Endodermal cell (in vitro differentiated cells): ENCODE measurements at regions not wholly inside any gene's neighbourhood (a gene's known extent, or its start where the extent isn't known, plus 50 kb on each side); places are given as distances from the start of the nearest gene placed in this dataset.

Experiments
- DNase-seq: peaks from one replicate; pipeline ENCODE4 v3.0.0-alpha.2; 2017
- H3K27ac ChIP-seq: 2 replicates; pipeline ENCODE4 v1.5.1; 2013; ENCODE audit warnings: mild to moderate bottlenecking, low read depth, low read length, moderate library complexity
- H3K27me3 ChIP-seq: 2 replicates; pipeline ENCODE4 v1.6.1; 2013; ENCODE audit warnings: mild to moderate bottlenecking, low read length, moderate library complexity; ENCODE audit not compliant: insufficient read depth, control insufficient read depth, poor library complexity, severe bottlenecking
- H3K36me3 ChIP-seq: 2 replicates; pipeline ENCODE4 v1.7.0; 2013; ENCODE audit warnings: mild to moderate bottlenecking, low read length, moderate library complexity; ENCODE audit not compliant: control insufficient read depth, insufficient read depth
- H3K4me1 ChIP-seq: one replicate; pipeline ENCODE4 v1.7.0; 2013; ENCODE audit warnings: low read length; ENCODE audit not compliant: control insufficient read depth, insufficient read depth
- H3K4me3 ChIP-seq: 2 replicates; pipeline ENCODE4 v1.5.1; 2013; ENCODE audit warnings: mild to moderate bottlenecking, low read length, moderate library complexity
- H3K9ac ChIP-seq: 2 replicates; pipeline ENCODE4 v1.6.1; 2013; ENCODE audit warnings: mild to moderate bottlenecking, low read length, moderate library complexity; ENCODE audit not compliant: poor library complexity, severe bottlenecking; ENCODE audit errors: extremely low read depth
- H3K9me3 ChIP-seq: 2 replicates; pipeline ENCODE4 v1.6.1; 2013; ENCODE audit warnings: mild to moderate bottlenecking, low read length, moderate library complexity; ENCODE audit not compliant: control insufficient read depth
- H3K27ac Mint-ChIP-seq: 2 replicates; pipeline ENCODE4 v1.8.0; 2020; ENCODE audit warnings: mixed read lengths
- H3K27me3 Mint-ChIP-seq: 2 replicates; pipeline ENCODE4 v1.8.0; 2021; ENCODE audit warnings: mild to moderate bottlenecking, mixed read lengths; ENCODE audit not compliant: insufficient read depth
- H3K36me3 Mint-ChIP-seq: 2 replicates; pipeline ENCODE4 v1.8.0; 2020; ENCODE audit warnings: low read depth, mixed read lengths
- H3K4me1 Mint-ChIP-seq: 2 replicates; pipeline ENCODE4 v1.8.0; 2020; ENCODE audit warnings: mixed read lengths
- H3K4me3 Mint-ChIP-seq: 2 replicates; pipeline ENCODE4 v1.8.0; 2020; ENCODE audit warnings: mild to moderate bottlenecking, moderate library complexity, mixed read lengths
- H3K9me3 Mint-ChIP-seq: 2 replicates; pipeline ENCODE4 v1.8.0; 2020; ENCODE audit warnings: mild to moderate bottlenecking, mixed read lengths
- WGBS, 2 experiments: methylation state at CpG; one replicate each; pipeline versions ENCODE4 v1.1.5 to v1.1.7; 2013; ENCODE audit warnings: missing lambda C conversion rate in 2 of 2, mixed read lengths in 1 of 2; ENCODE audit not compliant: insufficient coverage in 1 of 2, insufficient read length in 1 of 2; 5-methylcytosine and 5-hydroxymethylcytosine counted together
- TF ChIP-seq, protein P1 (sequence below): fragments of 200-600 bp; sonication (generic); conservative IDR thresholded peaks from 2 replicates; pipeline ENCODE4 v1.5.0; 2021; ENCODE audit warnings: antibody characterized with exemption, mild to moderate bottlenecking

DNA sequence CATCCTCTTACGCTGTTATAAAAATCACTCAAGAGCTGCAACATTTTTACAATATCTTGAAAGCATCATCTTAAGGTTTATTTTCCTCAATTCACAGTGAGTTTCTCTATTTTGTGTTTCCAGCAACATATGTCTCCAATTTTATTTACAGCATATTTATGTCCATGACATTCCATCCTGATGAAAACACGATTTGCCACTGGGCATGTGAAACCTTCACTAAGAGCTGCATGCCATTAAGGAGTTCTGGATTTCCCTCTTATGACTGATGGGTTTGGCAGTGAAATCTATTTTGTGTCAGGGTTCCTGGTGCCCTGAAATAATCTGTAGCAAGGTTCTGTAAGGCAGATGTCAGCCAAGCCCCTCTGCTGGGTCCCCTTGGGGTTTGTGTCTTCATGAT is 527.6 kb upstream of the KLF12 start:
- no peaks in the 10 kb centered on the region for H3K36me3 ChIP-seq
- H3K9me3 Mint-ChIP-seq = peaks cover 3% of the 10 kb centered on the region
- H3K27ac Mint-ChIP-seq = no peak overlapping the region
- no peaks in the 10 kb centered on the region for H3K27me3 Mint-ChIP-seq
- no peaks in the 10 kb centered on the region for H3K36me3 Mint-ChIP-seq
- TF ChIP-seq, protein P1, sequence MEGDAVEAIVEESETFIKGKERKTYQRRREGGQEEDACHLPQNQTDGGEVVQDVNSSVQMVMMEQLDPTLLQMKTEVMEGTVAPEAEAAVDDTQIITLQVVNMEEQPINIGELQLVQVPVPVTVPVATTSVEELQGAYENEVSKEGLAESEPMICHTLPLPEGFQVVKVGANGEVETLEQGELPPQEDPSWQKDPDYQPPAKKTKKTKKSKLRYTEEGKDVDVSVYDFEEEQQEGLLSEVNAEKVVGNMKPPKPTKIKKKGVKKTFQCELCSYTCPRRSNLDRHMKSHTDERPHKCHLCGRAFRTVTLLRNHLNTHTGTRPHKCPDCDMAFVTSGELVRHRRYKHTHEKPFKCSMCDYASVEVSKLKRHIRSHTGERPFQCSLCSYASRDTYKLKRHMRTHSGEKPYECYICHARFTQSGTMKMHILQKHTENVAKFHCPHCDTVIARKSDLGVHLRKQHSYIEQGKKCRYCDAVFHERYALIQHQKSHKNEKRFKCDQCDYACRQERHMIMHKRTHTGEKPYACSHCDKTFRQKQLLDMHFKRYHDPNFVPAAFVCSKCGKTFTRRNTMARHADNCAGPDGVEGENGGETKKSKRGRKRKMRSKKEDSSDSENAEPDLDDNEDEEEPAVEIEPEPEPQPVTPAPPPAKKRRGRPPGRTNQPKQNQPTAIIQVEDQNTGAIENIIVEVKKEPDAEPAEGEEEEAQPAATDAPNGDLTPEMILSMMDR = no peak
- no peaks in the 10 kb centered on the region for H3K4me1 ChIP-seq
- H3K4me3 ChIP-seq = no peak overlapping the region
- H3K9me3 ChIP-seq = peaks cover 10% of the 10 kb centered on the region
- no peaks in the 10 kb centered on the region for H3K4me1 Mint-ChIP-seq
- no peak for DNase-seq
- no peak overlapping the region for H3K27ac ChIP-seq
- H3K27me3 ChIP-seq = no peaks in the 10 kb centered on the region
- WGBS, 2 experiments = 93 to 100% methylated on average over 1 to 2 of the region's 2 CpGs
- no peak overlapping the region for H3K9ac ChIP-seq
- H3K4me3 Mint-ChIP-seq = no peak overlapping the region

DNA sequence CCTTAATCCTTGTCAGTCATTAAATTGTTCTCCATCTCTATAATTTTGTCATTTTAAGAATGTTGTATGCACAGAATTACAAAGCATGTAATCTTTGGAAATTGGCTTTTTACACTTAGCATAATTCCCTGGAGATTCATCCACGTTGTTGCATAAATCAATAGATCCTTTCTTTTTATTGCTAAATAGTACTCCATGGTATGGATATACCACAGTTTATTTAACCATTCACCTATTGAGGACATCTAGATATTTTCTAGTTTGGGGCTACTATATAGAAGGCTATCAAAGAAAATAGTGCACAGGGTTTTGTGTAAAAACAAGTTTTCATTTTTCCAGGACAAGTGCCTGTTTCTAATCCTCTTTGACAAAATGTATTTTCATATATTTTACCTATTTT is 523.6 kb upstream of the KLF12 start:
- no peak overlapping the region for H3K4me3 ChIP-seq
- TF ChIP-seq, protein P1 = no peak
- H3K4me1 ChIP-seq = no peaks in the 10 kb centered on the region
- H3K36me3 ChIP-seq = no peaks in the 10 kb centered on the region
- Mint-ChIP-seq H3K36me3 (no peaks in the 10 kb centered on the region), H3K9me3 (peaks cover 3% of the 10 kb centered on the region), H3K4me1 (no peaks in the 10 kb centered on the region), H3K27me3 (no peaks in the 10 kb centered on the region), H3K4me3 (no peak overlapping the region), H3K27ac (no peak overlapping the region)
- peaks cover 10% of the 10 kb centered on the region for H3K9me3 ChIP-seq
- no peak overlapping the region for H3K9ac ChIP-seq
- H3K27ac ChIP-seq = no peak overlapping the region
- H3K27me3 ChIP-seq = no peaks in the 10 kb centered on the region
- DNase-seq = no peak
- 67% methylated on average over 1 of the region's 1 CpG; no CpG with 5 or more reads in 1 of the 2 experiments for WGBS, 2 experiments

DNA sequence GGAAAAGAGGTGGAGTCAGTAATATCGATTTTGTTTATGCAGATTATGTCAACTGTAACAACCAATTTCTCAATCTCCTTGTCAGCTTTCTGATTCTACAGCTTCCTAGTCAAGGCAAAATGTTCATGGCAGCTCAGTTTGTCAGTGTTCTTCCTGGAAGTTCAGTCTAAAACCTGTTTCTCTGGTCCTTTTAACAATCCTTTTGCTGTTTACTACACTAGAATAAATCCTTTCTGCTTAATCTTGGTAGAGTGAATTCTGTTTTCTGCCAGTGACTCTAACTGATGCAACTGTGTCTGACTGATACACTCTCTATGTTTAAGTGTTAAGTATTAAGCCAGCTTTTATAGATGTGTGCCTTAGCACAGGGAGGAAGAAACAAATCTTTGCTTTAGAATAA is 516.9 kb upstream of the KLF12 start:
- WGBS, 2 experiments = 80 to 95% methylated on average over 1 of the region's 1 CpG
- Histone ChIP-seq H3K4me3 (no peak overlapping the region), H3K9me3 (no peaks in the 10 kb centered on the region), H3K36me3 (no peaks in the 10 kb centered on the region), H3K27ac (no peak overlapping the region), H3K9ac (no peak overlapping the region), H3K4me1 (peaks cover 3% of the 10 kb centered on the region), H3K27me3 (no peaks in the 10 kb centered on the region)
- Mint-ChIP-seq H3K27me3 (no peaks in the 10 kb centered on the region), H3K4me1 (peaks cover 5% of the 10 kb centered on the region), H3K4me3 (no peak overlapping the region), H3K27ac (no peak overlapping the region), H3K36me3 (no peaks in the 10 kb centered on the region), H3K9me3 (no peaks in the 10 kb centered on the region)
- TF ChIP-seq, protein P1 = no peak
- no peak for DNase-seq
